K562 (cell line): ENCODE measurements at regions not wholly inside any gene's neighbourhood (a gene's known extent, or its start where the extent isn't known, plus 50 kb on each side); places are given as distances from the start of the nearest gene placed in this dataset.

Source experiments
- ATAC-seq: fragments of 200-7000 bp; cut with Tn5 transposase; 3 replicates; pipeline ENCODE4 v1.9.1; 2020; ENCODE audit warnings: moderate library complexity
- BruUV-seq: library from RNA; stranded (reverse); fragments of 400-500 nt; replicated peaks from 2 replicates; lab custom pipeline; 2021; lab: Mats Ljungman, UMichigan
- CTCF ChIA-PET: fragments of 300-600 bp; formaldehyde crosslinking; extraction: SDS; loops from one replicate; lab custom pipeline; 2021; ENCODE audit warnings: low intra/inter-chr PET ratio; lab: Yijun Ruan, JAX
- POLR2A ChIA-PET: fragments of 300-600, 350-650 bp; sonication (Branson Sonifier 250); formaldehyde crosslinking; extraction: SDS; loops from one replicate; lab custom pipeline; 2021; ENCODE audit warnings: antibody characterized with exemption, inconsistent platforms; lab: Yijun Ruan, JAX
- DNase-seq, 4 experiments: peaks; one replicate each; pipeline versions ENCODE4 v3.0.0 to v3.0.0-alpha.2; 2011 to 2018; ENCODE audit warnings: low spot score in 3 of 4, mixed read lengths in 3 of 4; ENCODE audit errors: extremely low read depth in 1 of 4
- FAIRE-seq: peaks from 2 replicates; lab custom pipeline; 2011; peaks lifted over from hg19 to GRCh38; lab: Jason Lieb, UNC
- H2AFZ ChIP-seq: 2 replicates; pipeline ENCODE4 v1.6.0; 2011; ENCODE audit warnings: low read depth, low read length, control low read depth, inconsistent platforms
- H3K27ac ChIP-seq: fragments of 200-600 bp; 3 replicates; pipeline ENCODE4 v1.8.0; 2011; ENCODE audit warnings: low read depth, mild to moderate bottlenecking, control low read depth, inconsistent platforms, low read length, moderate library complexity, mixed read lengths; ENCODE audit errors: extremely low read depth
- H3K27me3 ChIP-seq, 2 experiments: fragments of 300-600 bp in 1 of 2; 2 replicates in 1 of 2; 3 replicates in 1 of 2; pipeline versions ENCODE4 v1.6.0 to v1.8.0; 2011; ENCODE audit warnings: inconsistent platforms in 2 of 2, low read length in 2 of 2, mild to moderate bottlenecking in 1 of 2, mixed read lengths in 1 of 2, moderate library complexity in 1 of 2; ENCODE audit not compliant: control insufficient read depth in 2 of 2, insufficient read depth in 2 of 2
- H3K36me3 ChIP-seq: fragments of 300-600 bp; 3 replicates; pipeline ENCODE4 v1.8.0; 2011; ENCODE audit warnings: mild to moderate bottlenecking, low read length, inconsistent platforms; ENCODE audit not compliant: control insufficient read depth, insufficient read depth
- H3K4me1 ChIP-seq, 2 experiments: fragments of 200-600 bp in 1 of 2; replicated peaks in 1 of 2; 2 replicates in 1 of 2; 3 replicates in 1 of 2; pipeline versions ENCODE4 v1.5.1 to v1.8.0; 2011; ENCODE audit warnings: inconsistent platforms in 2 of 2, low read length in 2 of 2, mild to moderate bottlenecking in 1 of 2, mixed read lengths in 1 of 2, moderate library complexity in 1 of 2; ENCODE audit not compliant: control insufficient read depth in 2 of 2, insufficient read depth in 2 of 2
- H3K4me2 ChIP-seq: 2 replicates; pipeline ENCODE4 v1.6.1; 2011; ENCODE audit warnings: low read length, control low read depth, inconsistent platforms, mixed read lengths; ENCODE audit not compliant: insufficient read depth
- H3K4me3 ChIP-seq: fragments of 200-600 bp; sonication (generic), shearing (Covaris generic); 2 replicates; pipeline ENCODE4 v1.5.1; 2016; ENCODE audit warnings: control low read depth, inconsistent platforms
- H3K79me2 ChIP-seq: fragments of 200-600 bp; 3 replicates; pipeline ENCODE4 v1.8.0; 2011; ENCODE audit warnings: low read length, inconsistent platforms; ENCODE audit not compliant: control insufficient read depth, insufficient read depth
- H3K9ac ChIP-seq, 2 experiments: 2 replicates each; pipeline versions ENCODE4 v1.6.0 to v1.6.1; 2011; ENCODE audit warnings: low read depth in 2 of 2, low read length in 2 of 2, control low read depth in 1 of 2, inconsistent platforms in 1 of 2, mild to moderate bottlenecking in 1 of 2, mixed read lengths in 1 of 2; ENCODE audit not compliant: insufficient read depth in 1 of 2
- H3K9me1 ChIP-seq: one replicate; pipeline ENCODE4 v1.6.0; 2011; ENCODE audit warnings: inconsistent platforms, mild to moderate bottlenecking, low read length, moderate library complexity; ENCODE audit not compliant: control insufficient read depth, insufficient read depth
- H3K9me3 ChIP-seq: replicated peaks from 2 replicates; pipeline ENCODE4 v1.5.1; 2011; ENCODE audit warnings: low read depth, low read length, inconsistent platforms; ENCODE audit not compliant: control insufficient read depth, insufficient read depth
- H4K20me1 ChIP-seq: replicated peaks from 2 replicates; pipeline ENCODE4 v1.6.1; 2011; ENCODE audit warnings: low read length, inconsistent platforms, mixed read lengths; ENCODE audit not compliant: control insufficient read depth, insufficient read depth
- BCOR ChIP-seq: fragments of 450-650 bp; IDR thresholded peaks from 2 replicates; pipeline ENCODE4 v1.6.1; 2016
- CHD4 ChIP-seq: fragments of 200-600 bp; sonication (generic); IDR thresholded peaks from 3 replicates; pipeline ENCODE4 v1.6.1; 2012; ENCODE audit warnings: low read depth, mild to moderate bottlenecking, mixed read lengths, low read length, inconsistent platforms; ENCODE audit not compliant: insufficient read depth, insufficient replicate concordance, poor library complexity, severe bottlenecking
- MEF2D ChIP-seq: conservative IDR thresholded peaks from 2 replicates; pipeline ENCODE4 v1.6.1; 2016; ENCODE audit warnings: low read depth, missing genetic modification characterization, missing compliant biosample characterization
- YBX1 ChIP-seq: fragments of 450-650 bp; IDR thresholded peaks from 2 replicates; pipeline ENCODE4 v1.7.1; 2016; ENCODE audit warnings: mild to moderate bottlenecking
- ZNF41 ChIP-seq: fragments of 250-450 bp; sonication (Bioruptor Pico); conservative IDR thresholded peaks from 2 replicates; pipeline ENCODE4 v1.4.0; 2020; ENCODE audit warnings: mild to moderate bottlenecking
- ZNF766 ChIP-seq: fragments of 200-800 bp; sonication (Bioruptor generic); conservative IDR thresholded peaks from 2 replicates; pipeline ENCODE4 v1.6.1; 2016; ENCODE audit warnings: missing genetic modification characterization, missing compliant biosample characterization
- WGBS: fragments of 100-300 bp; shearing (Covaris generic); methylation state at CpG from one replicate; pipeline ENCODE4 v1.1.6; 2016; ENCODE audit warnings: low coverage, mixed read lengths; ENCODE audit not compliant: insufficient coverage; ENCODE audit errors: missing lambda C conversion rate; 5-methylcytosine and 5-hydroxymethylcytosine counted together
- in situ Hi-C: fragments of 300-500 bp; cut with MboI; formaldehyde crosslinking; loops from 4 replicates; pipeline ENCODE4 v1.15.0; 2018; ENCODE audit warnings: inconsistent platforms, mixed read lengths
- intact Hi-C: fragments of 100-400 bp; cut with micrococcal nuclease; formaldehyde crosslinking; loops from 2 replicates; pipeline ENCODE4 v1.14.2; 2022
- TF ChIP-seq, protein P1 (sequence below), 2 experiments: fragments of 450-650 bp; IDR thresholded peaks; 2 replicates each; pipeline ENCODE4 v1.6.1; 2016

DNA sequence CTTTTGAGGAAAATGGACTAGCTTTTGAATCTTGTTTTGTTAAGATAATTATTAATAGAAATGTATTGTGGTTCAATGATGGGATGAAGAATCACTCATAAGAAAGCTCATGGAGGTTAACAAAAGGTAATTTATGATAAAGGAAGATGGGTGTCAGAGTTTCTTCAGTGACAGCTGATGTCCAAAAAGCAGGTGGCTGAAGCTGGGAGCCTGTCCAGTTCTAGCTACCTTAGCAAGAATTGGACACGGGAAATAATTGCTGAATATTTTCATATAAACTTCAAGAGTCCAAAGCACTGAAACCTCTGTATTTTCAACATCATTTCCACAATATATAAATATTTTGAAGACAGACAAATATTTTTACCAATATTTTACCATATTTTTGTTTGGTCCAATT is 1505.8 kb upstream of the SLC39A10 start:
- Histone ChIP-seq H3K27ac (no peak overlapping the region), H3K79me2 (no peaks in the 10 kb centered on the region), H3K4me2 (no peak overlapping the region), H3K9ac (no peak overlapping the region), H2AFZ (no peak overlapping the region), H3K4me3 (no peak overlapping the region), H3K9me1 (no peaks in the 10 kb centered on the region), H3K36me3 (no peaks in the 10 kb centered on the region), H3K27me3 (no peaks in the 10 kb centered on the region), H4K20me1 (no peaks in the 10 kb centered on the region), H3K9me3 (no peaks in the 10 kb centered on the region; the same call in 1 of the 2 replicates), H3K4me1 (no peaks in the 10 kb centered on the region)
- no TSS peak for BruUV-seq
- ChIA-PET CTCF (no interaction called here), POLR2A (no interaction called here)
- intact Hi-C loops = no loop called here
- in situ Hi-C loops = no loop called here
- WGBS = 0% methylated on average over 1 of the region's 1 CpG
- TF ChIP-seq CHD4 (no peak), MEF2D (no peak), ZNF41 (no peak), ZNF766 (CRISPR knock-in tag) (no peak), YBX1 (no peak), BCOR (no peak)
- TF ChIP-seq, protein P1, sequence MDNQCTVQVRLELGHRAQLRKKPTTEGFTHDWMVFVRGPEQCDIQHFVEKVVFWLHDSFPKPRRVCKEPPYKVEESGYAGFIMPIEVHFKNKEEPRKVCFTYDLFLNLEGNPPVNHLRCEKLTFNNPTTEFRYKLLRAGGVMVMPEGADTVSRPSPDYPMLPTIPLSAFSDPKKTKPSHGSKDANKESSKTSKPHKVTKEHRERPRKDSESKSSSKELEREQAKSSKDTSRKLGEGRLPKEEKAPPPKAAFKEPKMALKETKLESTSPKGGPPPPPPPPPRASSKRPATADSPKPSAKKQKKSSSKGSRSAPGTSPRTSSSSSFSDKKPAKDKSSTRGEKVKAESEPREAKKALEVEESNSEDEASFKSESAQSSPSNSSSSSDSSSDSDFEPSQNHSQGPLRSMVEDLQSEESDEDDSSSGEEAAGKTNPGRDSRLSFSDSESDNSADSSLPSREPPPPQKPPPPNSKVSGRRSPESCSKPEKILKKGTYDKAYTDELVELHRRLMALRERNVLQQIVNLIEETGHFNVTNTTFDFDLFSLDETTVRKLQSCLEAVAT (IDR thresholded peaks at IDR 0.05) = no peak
- DNase-seq (no peak), FAIRE-seq (no peak), ATAC-seq (no peak)
